Mesothelial cell of epicardium (in vitro differentiated cells): ENCODE measurements at regions not wholly inside any gene's neighbourhood (a gene's known extent, or its start where the extent isn't known, plus 50 kb on each side); places are given as distances from the start of the nearest gene placed in this dataset.

Experiments
- DNase-seq, 2 experiments: peaks; one replicate each; pipeline ENCODE4 v3.0.0; 2021; ENCODE audit warnings: low spot score in 2 of 2; ENCODE audit not compliant: unreplicated experiment in 2 of 2
- H3K27ac Mint-ChIP-seq: 2 replicates; pipeline ENCODE4 v1.8.0; 2021; ENCODE audit warnings: mixed read lengths
- H3K27me3 Mint-ChIP-seq: 2 replicates; pipeline ENCODE4 v1.8.0; 2021; ENCODE audit warnings: low read depth, mixed read lengths
- H3K36me3 Mint-ChIP-seq: 2 replicates; pipeline ENCODE4 v1.8.0; 2021; ENCODE audit warnings: mixed read lengths
- H3K4me1 Mint-ChIP-seq: 2 replicates; pipeline ENCODE4 v1.8.0; 2021; ENCODE audit warnings: mixed read lengths
- H3K4me3 Mint-ChIP-seq: 2 replicates; pipeline ENCODE4 v1.8.0; 2021; ENCODE audit warnings: mild to moderate bottlenecking, moderate library complexity, mixed read lengths
- H3K9me3 Mint-ChIP-seq: 2 replicates; pipeline ENCODE4 v1.8.0; 2021; ENCODE audit warnings: mixed read lengths
- CTCF ChIP-seq: fragments of 200-600 bp; sonication (generic); IDR thresholded peaks from one replicate; pipeline ENCODE4 v1.5.0; 2021; ENCODE audit warnings: antibody characterized with exemption; ENCODE audit not compliant: unreplicated experiment

DNA sequence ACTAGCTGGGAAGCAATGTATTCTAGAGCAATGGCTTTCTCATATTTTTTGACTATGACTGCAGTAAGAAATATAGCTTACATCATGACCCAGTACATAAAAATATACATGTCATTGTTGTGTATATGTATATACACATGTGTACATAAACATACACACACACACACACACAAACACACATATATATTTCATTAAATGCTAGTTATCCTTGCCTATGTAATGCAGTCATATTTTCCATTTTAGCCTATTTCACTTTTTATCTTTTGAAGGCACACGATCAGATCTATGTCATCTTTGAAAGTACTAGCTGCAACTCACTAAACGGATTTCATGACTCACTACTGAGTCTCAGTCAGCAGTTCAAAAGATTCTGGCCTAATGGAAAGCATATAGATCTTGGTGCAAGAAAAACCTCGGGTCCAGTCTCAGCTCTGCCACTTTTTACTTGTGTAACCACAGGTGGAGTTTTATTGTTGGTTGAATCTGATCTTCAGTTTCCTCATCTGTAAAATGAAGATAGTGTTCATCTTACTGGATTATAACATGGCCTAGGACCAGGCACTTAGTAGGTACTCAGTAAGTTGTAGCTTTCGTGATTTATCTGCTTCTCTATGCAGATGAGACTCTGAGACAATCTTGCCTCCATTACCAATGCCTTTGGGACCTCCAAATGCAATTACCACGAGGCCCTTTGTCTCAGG is 325.6 kb downstream of the RRAGC start:
- H3K27ac Mint-ChIP-seq = no peak overlapping the region
- no peak overlapping the region for H3K4me3 Mint-ChIP-seq
- peaks cover 2% of the 10 kb centered on the region for H3K4me1 Mint-ChIP-seq
- TF ChIP-seq CTCF = no peak
- H3K36me3 Mint-ChIP-seq = no peaks in the 10 kb centered on the region
- no peaks in the 10 kb centered on the region for H3K9me3 Mint-ChIP-seq
- DNase-seq = no peak
- peaks cover 51% of the 10 kb centered on the region for H3K27me3 Mint-ChIP-seq

DNA sequence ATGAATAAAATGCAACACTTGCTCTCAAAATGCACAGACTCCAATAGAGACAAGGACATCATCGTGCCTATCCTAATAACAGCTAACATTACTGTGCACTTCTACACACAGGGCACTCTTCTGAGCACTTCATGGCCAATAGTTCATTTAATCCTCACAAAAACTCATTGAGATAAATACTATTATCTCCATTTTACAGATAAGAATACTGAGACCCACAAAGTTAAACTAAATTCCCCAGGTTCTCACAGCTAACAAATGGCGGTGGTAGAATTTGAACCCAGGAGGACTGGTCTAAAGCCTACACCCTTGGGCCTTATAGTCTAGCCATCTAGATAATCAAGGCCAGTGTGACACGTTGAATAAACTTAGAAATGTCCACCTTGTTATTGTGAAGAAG is 328.6 kb downstream of the RRAGC start:
- no peak overlapping the region for H3K27ac Mint-ChIP-seq
- H3K36me3 Mint-ChIP-seq = no peaks in the 10 kb centered on the region
- no peak for DNase-seq
- no peak overlapping the region for H3K4me3 Mint-ChIP-seq
- peaks cover 4% of the 10 kb centered on the region for H3K4me1 Mint-ChIP-seq
- peaks cover 4% of the 10 kb centered on the region for H3K9me3 Mint-ChIP-seq
- no peak for TF ChIP-seq CTCF
- peaks cover 53% of the 10 kb centered on the region for H3K27me3 Mint-ChIP-seq

GRCh38 chr1:38529946-38530345 is 329.6 kb downstream of the RRAGC start:
- TF ChIP-seq CTCF = no peak
- Mint-ChIP-seq H3K4me1 (peaks cover 4% of the 10 kb centered on the region), H3K9me3 (peaks cover 4% of the 10 kb centered on the region), H3K36me3 (no peaks in the 10 kb centered on the region), H3K27ac (no peak overlapping the region), H3K27me3 (peaks cover 50% of the 10 kb centered on the region), H3K4me3 (no peak overlapping the region)
- DNase-seq = no peak

DNA sequence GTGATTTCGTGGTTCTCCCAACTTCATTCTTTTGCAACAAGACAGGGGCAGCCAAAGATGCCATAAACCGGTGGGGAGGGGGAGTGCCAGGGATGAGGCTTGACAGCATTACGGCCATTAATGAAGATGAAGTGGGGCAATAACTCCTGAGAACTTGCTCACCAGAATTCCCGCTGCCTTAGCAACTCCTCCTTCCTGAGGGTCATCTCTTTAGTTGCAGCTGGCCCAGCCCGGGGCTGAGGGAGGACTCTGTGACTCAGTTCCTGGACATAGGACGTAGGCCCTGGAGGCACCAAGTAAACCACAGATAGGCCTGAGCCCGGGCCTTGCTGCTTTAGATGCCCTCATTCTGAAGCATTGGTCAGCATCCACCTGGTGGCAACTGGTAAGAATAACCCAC is 330.2 kb downstream of the RRAGC start:
- Mint-ChIP-seq H3K27ac (no peak overlapping the region), H3K4me3 (no peak overlapping the region), H3K4me1 (peaks cover 4% of the 10 kb centered on the region), H3K36me3 (no peaks in the 10 kb centered on the region), H3K9me3 (peaks cover 4% of the 10 kb centered on the region), H3K27me3 (peaks cover 49% of the 10 kb centered on the region)
- TF ChIP-seq CTCF = no peak
- DNase-seq = no peak

GRCh38 chr1:38528623-38529022 is 330.9 kb downstream of the RRAGC start:
- Mint-ChIP-seq H3K4me3 (no peak overlapping the region), H3K27ac (no peak overlapping the region), H3K9me3 (peaks cover 4% of the 10 kb centered on the region), H3K4me1 (peaks cover 4% of the 10 kb centered on the region), H3K36me3 (no peaks in the 10 kb centered on the region), H3K27me3 (peaks cover 48% of the 10 kb centered on the region)
- TF ChIP-seq CTCF = no peak
- DNase-seq = no peak
